ENCODE measurements at regions not wholly inside any gene's neighbourhood (a gene's known extent, or its start where the extent isn't known, plus 50 kb on each side); places are given as distances from the start of the nearest gene placed in this dataset.

DNA sequence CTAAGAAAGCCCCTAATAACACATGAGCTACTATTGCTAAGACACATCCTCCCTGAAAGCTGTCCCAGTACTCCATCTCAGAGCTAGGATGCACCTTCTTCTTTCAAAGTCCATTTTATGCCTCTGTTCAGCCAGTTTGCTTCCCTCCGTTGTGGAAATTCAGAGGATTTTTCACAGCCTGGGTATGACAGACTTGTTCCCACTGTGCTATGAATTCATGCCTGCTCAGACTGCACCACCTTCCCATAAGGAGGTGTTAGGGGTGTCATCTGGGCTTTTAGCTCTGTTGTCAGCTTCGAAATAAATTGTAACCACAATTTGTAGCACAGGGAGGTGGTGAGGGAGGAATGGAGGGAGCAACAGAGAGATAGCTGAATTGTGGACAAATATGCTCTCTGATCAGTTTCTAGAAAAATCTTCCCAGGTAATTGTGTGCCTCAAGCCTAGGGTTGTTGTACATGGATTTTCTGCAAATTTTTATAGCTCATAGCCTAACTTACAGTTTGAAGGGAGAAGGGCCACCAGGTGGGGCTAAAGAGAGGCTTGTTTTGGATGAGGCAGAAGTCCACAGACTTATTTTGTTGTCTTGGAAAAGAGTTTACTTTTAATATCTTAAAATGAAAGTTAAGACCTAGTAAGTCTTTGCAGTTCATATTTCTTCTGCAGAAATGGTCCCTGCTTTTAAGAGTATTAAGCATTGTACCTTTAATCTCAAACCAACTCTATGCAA, 462.0 kb downstream of the PDCD6IP start:
- DNase-seq = no peak

DNA sequence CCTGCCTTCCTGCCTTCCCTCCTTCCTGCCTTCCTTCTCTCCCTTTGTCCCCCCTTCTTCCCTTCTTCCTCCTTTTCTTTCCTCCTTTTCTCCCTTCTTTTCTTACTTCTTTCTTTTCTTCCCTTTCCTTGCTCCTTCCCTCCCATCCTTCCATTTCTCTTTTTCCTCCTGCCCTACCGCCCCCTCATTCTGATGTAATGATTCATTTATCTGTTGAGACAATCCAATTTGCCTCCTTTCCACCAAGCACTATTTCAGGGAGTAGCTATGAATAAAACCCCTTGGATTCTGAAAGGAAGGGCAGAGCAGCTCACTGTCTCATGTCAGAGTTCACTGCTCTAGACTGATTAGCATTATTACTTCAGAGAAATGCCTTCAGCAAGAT, 462.6 kb downstream of the PDCD6IP start:
- no peak for DNase-seq

DNA sequence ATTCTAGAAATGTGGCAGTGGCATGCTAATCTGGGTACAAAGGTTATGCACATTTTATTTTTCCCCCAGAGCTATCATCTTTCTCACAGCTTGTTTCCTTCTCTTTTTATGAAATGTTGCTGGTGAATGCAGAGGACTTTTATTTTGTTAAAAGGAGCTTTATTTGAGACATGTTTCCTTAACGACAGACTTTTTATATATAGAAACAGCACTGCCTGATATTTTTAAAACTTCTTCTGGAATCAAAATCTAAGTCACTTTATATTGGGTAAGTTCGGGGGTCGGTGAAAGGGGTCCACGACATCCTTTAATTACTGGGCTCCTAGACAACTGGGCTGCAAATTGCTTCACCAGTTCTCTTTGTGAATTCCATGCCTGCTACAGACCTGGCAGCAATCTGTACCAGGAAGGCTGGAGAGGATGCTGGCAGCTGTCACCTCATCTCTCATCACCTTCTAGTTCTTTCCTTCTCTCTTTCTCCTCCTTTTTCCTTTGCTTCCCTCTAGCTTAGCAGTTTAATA, 464.7 kb downstream of the PDCD6IP start:
- DNase-seq = no peak

DNA sequence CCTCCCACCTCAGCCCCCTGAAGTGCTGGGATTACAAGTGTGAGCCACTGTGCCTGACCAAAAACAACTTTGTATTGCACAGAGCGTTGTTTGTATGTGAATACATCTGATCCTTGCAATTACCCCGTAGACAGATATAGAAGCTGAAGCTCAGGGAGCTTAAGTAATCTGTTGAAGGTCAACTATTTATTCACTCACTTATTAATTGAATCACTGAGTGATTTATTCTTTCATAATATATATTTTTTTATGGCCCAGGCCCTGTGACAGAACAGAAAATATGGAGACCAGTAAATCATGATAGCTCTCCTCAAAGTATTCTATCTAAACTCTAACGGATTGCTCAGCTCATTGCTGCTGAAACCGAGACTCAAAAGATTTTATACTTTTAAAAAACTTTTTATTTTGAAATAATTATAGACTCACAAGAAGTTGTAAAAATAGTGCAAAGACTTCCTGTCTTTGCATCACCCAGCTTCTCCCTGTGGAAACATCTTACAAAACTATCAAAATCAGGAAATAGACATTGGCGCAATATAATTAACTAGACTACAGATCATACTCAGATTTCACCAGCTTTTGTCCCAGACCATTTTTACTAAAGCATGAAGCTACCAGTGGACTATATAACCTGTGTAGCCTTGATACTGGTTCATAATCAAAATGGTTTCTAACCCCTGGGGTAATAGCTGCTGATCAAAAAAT, 466.1 kb downstream of the PDCD6IP start:
- DNase-seq = no peak

DNA sequence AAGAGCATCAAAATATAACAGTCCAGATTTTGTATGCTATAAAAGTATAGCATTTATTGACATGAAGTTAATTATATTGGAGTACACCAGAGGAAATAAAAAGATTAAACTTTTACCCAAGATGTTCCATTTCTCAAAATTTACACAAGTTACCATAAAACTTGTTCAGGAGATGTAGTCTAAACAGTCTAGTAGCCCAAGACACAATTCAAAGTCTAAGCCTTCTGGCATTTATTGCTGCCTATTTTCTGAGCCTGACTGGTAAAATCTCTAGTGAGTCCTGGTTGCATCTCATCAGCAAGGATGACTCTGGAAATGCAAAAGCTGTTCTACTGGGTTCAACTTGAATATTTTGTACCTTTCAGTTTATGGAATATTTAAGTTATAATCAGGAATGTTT, 468.7 kb downstream of the PDCD6IP start:
- DNase-seq = no peak

DNA sequence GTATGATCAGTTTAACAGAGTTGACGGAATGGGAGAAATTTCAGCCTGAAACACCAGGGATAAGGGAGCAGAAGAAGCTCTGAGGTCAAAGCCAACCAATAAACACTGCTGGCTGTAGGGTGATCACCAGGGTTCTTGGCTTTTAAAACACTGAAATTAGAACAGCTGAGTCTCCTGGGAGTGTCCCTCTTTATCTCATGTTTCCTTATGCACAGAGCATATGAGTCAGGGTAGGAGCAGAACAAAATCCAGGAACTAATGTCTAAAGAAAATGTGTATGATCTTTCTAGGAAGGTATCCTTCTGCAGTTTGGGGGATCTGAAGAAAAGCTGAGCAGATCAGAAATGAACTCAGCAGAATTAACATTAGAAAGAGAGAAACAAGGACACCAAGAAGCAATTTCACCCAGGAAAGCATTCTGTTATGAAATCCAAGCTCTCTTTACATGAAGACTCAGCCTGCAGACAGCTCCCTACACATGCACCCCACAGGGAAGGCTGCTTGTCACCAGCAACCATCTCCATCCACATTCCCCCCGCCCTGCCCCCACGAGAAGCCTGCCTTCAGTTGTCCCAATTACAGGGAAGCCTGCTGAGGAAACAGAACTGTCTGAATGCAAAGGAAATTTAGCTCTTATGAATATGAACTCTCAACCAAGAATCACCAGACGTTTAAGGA, 469.7 kb downstream of the PDCD6IP start:
- peak; percentile 13 for DNase-seq

DNA sequence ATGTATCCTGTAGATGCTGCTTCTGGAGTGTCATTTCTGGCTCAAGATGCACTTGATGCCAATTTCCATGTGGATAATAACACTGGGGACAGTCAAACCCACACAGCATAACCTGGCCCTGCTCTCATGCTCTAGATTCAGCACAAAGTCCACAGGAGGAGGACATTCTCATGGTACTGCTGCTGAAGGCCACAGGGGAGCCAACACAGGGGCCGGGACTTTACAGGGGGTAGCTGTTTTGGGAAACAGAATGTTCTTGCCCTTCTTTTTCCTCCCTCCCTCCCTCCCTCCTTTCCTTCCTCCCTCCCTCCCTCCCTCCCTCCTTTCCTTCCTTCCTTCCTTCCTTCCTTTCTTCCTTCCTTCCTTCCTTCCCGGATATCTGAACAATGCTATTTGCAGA, 477.4 kb downstream of the PDCD6IP start:
- DNase-seq = no peak

DNA sequence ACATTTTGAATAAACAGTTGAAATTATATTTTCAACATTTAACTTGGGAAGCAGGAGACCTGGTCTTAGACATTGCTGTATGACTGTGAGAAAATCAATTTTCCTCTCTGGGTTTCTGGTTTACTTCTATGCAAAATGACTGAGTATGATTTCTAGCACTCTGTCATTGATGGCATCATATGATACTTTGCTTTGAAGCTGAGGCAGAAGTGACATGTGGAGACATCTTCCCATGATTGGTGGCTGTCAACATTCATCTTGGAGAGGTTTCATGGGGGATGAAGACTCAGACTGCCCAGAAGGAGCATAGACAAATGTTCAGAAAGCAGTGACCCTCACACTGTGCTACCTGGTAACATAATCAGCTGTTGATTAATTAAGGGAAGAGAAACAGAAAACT, 477.9 kb downstream of the PDCD6IP start:
- no peak for DNase-seq

DNA sequence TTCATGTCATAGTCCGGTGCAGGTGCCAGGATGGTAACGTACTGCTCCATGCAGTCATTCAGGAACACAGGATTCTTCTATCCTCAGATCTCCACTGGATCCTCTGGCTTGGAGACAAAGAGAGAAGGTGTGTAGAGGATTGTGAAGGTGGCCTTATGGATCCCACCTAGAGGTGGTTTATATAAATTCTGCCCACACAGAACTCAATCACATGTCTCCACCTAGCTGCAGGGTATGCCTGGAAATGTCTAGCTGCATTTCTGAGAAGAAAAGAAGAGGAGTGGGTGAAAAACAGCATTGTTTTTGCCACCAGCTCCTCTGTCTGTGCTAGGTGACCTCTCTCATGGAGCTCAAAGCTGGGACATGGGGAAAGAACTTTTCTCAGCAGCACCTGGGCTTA, 478.7 kb downstream of the PDCD6IP start:
- no peak for DNase-seq

DNA sequence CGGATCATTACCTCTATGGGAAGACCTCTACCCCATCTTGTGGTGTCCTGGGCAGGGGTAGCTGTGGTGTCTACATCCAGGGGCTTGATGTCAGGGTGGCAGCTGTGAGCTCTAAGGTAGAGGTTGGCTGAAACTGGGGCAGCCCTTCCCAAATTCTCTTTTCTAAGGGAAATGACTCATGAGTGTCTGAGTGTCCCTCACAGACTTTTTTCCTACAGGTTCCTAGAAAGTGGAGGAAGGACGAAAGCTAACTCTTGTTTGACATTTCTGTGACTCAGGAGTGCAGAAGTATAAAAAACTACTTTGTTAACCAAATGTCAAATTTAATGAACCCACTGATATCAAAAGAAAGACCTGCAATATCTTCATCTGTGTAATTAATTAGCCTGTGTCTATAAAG, 481.5 kb downstream of the PDCD6IP start:
- DNase-seq = no peak

DNA sequence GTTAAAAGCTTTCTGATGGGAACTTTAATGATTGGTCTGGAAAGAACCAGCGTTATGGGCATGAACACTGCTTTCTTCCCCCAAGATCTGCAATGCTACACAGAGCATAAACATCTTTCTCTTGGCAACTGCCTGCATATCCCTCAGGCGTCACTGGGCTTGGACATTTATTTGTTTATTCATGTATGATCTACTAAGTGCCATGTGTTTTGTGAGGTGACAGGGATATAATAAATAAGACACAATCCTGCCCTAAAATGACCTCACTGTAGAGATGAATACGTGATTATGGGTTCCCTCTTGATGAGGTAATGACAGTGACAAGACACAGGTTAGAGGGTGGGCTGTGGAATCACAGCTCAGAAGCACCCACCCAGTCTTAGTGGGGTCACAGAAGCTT, 485.3 kb downstream of the PDCD6IP start:
- DNase-seq = no peak

DNA sequence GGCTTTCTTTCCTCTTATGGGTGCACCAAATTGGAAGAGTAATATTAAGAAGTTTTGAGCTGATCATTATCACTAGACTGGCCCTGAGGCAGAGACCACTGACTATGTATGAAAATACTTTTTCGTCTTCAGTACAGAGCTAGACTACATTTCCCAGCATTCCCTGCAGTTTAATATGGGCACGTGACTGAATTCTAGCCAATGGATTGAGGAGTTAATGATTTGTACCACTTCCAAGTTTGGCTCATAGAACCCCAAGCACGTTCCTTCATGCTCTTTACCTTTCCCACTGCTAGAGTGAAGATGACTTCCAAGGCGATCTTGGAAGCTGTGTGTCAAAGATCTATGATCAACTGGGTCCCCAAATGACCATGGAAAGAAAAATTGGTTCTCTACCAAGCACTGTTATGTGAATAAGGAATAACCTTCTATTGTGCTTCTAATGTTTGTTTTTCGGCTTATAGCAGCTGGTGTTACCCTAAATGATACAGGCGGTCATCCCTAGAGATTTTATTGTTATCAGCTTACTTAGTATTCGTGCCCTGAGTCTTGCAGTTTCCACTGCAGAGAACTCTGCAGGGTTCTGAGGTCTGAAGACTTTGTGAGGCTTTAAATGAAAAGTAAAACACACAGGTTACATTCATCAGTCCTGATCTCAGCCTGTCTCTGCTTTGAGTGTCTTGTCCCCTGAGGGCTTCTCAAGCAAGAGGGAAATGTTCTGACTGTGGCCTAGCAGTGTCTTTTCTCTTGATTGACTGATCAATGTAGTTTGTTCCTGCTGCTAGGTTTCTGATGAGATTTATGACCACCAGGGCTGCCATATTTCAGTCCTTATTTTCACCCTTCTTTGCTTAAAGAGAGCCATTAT, 486.8 kb downstream of the PDCD6IP start:
- no peak for DNase-seq

DNA sequence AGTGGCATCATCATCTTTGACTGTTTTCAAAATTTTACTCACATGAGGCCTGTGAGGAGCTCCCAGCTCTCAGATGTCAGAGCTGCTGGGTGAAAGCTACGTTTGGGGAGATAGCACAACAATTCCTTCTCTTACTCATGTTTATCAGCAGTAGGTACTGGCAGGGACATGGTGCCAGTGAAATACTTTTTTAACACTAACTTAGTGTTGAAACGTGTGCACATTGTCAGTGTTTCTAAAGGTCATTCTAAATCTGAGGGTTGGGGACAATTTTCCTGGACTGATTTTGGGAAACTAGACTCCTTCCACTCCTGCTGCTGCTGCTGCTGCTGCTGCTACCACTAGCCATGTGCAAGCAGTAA, 487.4 kb downstream of the PDCD6IP start:
- no peak for DNase-seq

DNA sequence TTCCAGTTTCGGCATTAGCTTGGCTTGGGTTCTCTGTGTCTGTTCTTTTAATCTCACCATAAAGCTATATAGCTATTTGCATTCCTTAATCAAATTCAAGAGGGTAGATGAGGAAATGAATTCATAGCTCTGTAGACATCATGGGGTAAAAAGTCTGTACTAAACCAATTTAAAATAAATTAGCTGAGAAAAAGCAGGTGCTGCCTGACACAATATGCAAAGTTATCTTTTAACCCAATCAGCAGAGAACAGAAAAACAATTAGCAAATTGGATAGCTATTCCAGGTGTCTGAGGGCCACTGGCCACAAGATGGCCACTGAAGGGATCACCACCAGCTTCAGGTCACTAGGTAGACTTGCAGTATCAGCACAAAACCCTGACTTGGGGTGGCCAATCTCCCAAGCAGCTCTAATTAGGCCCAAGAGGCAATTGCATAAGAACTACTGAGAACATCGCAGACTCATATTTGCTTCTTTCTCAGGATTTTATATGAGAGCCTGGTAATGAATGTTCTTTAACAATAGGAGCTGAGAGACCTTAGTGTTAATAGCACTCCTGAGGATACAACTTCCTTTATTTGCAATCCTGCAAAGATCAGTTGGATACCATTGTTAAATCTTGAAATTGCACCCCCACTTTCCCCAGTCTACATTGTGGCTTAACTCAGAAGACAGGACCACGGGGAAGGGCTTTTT, 494.3 kb downstream of the PDCD6IP start:
- DNase-seq = no peak

DNA sequence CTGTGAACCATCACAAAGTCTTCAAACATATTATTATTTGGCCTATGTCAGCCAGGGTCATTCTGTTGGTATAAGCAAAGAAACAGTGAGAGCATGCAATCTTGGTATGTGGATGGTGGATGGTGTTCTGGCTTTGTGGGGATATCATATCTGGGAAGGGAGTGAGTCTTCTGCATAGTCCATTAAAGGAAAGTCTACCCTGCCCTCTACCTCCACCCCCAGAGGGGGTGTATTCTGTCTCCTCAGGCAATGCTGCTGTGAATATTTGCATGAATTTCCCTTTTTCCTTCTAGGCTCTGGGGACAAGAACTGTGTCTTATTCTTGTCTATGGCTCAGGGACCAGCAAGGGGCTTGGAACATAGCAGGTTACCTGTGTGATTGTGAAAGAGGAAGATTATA, 495.8 kb downstream of the PDCD6IP start:
- no peak for DNase-seq

DNA sequence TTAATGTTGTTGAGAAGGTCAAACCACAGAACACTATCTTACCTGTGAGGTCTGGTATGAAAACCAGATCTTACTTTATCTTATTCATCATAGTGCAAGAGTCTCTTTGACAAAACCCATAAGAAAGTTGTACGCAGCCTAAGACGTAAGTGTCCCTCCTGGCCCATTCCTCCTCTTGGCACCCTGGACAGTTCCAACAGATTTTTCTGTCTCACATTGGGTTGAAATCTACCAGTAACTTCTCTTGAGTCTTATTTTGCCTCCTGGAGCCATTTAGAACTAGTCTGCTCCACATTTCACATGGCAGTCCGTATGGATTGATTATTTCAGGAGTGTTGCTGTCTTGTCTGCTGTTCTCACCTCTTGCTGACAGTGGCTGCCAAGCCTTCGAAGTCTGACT, 498.4 kb downstream of the PDCD6IP start:
- no peak for DNase-seq

DNA sequence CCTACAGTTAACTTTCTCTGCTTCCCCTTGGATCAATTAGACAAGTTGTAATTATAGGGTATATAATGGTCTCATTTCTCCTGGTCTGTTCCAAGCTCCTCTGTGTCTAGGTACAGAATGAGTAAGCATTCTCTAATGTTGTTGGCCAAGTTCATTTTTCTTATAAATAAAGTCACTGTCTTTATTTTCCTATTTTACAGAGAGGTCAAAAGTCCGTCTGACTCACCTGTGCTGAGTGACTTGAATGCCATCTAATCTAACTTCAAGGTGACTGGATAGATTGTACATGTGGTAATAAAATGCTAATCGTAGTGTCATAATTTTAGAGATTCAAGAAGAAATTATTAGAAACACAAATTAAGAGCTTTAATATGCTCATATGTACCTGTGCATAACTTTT, 500.2 kb downstream of the PDCD6IP start:
- no peak for DNase-seq

DNA sequence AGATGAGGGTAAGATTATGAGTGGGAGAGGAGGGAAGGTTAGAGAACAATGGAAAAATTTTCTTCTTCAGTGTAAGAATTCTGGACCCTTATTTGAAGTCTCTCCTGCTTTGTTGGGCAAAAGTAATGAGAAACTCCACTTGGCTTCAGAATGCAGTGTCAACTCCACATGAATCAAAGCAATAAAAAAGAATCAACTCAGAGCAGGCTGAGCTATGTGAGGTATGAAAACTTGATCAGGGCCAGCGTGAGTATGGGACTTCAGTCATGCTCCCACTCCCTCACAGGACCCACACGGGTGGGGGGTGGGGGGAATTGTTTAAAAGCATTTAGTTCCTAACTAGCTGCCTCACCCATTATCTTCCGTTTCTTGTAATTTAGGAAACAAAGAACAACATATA, 502.2 kb downstream of the PDCD6IP start:
- DNase-seq = no peak

DNA sequence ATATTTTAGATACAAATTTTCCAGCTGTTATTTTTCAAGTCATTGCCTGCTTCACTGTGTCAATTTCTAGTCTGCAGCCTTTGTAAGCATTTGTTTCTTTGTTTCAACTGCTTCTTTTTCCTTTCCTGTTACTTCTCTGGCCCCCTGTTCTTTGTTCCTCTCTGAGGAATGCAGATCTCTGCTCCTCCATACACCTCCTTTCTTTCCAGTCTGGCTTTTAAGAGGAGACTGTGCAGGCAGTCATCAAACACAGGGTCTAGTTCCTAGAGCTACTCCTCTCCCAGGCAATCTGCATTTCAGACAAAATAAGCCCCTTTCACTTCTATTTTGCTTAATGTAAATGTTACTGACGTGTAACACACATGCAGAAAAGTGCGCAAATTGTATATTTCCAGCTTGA, 502.9 kb downstream of the PDCD6IP start:
- DNase-seq = no peak

DNA sequence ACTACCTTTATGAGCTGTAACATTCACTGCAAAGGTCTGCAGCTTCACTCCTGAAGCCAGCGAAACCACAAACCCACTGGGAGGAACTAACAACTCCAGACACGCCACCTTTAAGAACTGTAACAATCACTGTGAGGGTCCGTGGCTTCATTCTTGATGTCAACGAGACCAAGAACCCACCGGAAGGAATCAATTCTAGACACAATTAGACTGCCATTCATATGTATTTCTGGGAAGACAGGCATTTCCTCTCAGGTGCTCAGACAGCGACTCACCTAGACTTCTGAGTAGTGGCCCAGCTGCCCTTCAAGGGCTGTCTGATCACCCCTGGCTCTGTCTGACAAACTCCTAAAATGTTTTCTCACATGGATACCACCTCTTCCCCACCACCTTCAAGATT, 506.8 kb downstream of the PDCD6IP start:
- DNase-seq = no peak

DNA sequence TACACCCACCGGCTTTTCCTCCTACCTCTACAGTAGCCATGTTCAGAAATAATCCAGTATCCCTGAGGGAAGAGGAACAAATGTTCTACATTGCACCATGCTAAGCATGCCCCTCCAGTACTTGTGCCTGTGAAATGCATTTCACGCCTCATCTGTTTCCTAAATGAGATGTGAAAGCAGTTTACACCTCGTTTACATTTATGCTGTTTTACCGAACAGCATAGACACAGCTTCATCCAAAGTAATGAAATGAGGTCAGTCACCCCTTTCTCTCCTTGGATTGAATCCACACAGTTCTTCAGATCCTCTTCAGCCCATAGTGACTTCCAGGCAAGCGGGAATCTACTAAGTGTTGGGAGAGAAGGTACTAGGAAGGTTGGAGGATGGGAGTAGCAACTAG, 514.3 kb downstream of the PDCD6IP start:
- DNase-seq = no peak

DNA sequence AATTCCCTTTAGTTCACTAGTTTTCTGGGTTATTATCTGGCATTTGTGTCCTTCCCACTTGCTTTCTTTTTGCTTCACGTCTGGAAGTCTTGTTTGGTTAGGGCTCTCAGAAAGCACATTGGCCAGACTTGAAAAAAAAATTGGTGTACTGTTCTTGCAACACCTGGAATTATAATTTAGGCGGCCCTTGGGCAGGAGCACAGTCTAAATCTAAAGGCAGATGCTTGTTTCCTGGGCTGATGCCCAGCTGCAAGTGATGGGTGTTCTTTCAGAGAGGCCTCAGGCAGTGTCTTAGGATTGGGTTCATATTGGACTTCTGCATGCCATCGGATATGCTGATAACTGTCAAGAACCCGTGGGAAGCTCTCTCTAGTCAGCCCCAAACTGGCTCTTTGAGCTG, 521.5 kb downstream of the PDCD6IP start:
- DNase-seq = no peak

DNA sequence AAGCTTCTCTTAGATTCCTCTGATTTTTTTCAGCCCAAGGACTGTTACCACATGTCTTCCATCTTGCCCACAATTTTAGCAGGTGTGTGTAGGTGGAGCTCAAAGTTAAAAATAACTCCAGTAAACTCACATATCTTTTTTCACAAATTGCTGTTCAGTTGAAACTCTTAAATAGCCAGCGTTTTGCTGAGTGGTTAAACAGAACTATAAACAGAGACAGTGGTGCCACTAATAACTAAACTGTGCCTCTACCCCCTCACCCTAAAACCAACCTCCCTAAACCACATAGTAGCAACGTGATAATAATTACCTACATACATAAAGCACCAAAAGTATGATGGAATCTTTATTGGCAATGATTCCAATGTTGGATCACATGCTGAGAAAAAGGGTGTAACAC, 525.1 kb downstream of the PDCD6IP start:
- DNase-seq = no peak

All from NCI-H2171 (cell line).